Calu3 (cell line): ENCODE measurements at regions not wholly inside any gene's neighbourhood (a gene's known extent, or its start where the extent isn't known, plus 50 kb on each side); places are given as distances from the start of the nearest gene placed in this dataset.
"Not testable (repeated sequence)": the region's sequence is repeated elsewhere in the genome, so short reads cannot be mapped to it uniquely, and the experiment has no call there.

ENCODE experiments used
- BruUV-seq: library from RNA; stranded (reverse); fragments of 400-500 nt; replicated peaks from 2 replicates; lab custom pipeline; 2021; lab: Mats Ljungman, UMichigan
- CTCF ChIA-PET: fragments of 300-600 bp; sonication (Branson Sonifier 250); formaldehyde crosslinking; loops from one replicate; lab custom pipeline; 2022; ENCODE audit warnings: antibody characterized with exemption; lab: Charles Lee
- DNase-seq: peaks from one replicate; pipeline ENCODE4 v3.0.0; 2022
- H3K27ac Mint-ChIP-seq: one replicate; pipeline ENCODE4 v1.8.0; 2022; ENCODE audit warnings: mixed read lengths; ENCODE audit not compliant: unreplicated experiment
- H3K27me3 Mint-ChIP-seq: one replicate; pipeline ENCODE4 v1.8.0; 2022; ENCODE audit warnings: mixed read lengths; ENCODE audit not compliant: unreplicated experiment
- H3K36me3 Mint-ChIP-seq: one replicate; pipeline ENCODE4 v1.8.0; 2022; ENCODE audit warnings: mild to moderate bottlenecking, moderate library complexity, mixed read lengths; ENCODE audit not compliant: insufficient read depth, unreplicated experiment
- H3K4me1 Mint-ChIP-seq: one replicate; pipeline ENCODE4 v1.8.0; 2022; ENCODE audit warnings: mild to moderate bottlenecking, low read depth, mixed read lengths; ENCODE audit not compliant: unreplicated experiment
- H3K4me3 Mint-ChIP-seq: one replicate; pipeline ENCODE4 v1.8.0; 2022; ENCODE audit warnings: mild to moderate bottlenecking, low read depth, moderate library complexity, mixed read lengths; ENCODE audit not compliant: unreplicated experiment
- H3K9me3 Mint-ChIP-seq: one replicate; pipeline ENCODE4 v1.8.0; 2022; ENCODE audit warnings: low read depth, mixed read lengths; ENCODE audit not compliant: unreplicated experiment
- intact Hi-C: fragments of 100-400 bp; cut with micrococcal nuclease; formaldehyde crosslinking; loops from one replicate; pipeline ENCODE4 v1.10.0; 2022; ENCODE audit not compliant: unreplicated experiment
- TF ChIP-seq, protein P1 (sequence below): fragments of 200-600 bp; IDR thresholded peaks from one replicate; pipeline ENCODE4 v1.8.0; 2022; ENCODE audit warnings: antibody characterized with exemption; ENCODE audit not compliant: unreplicated experiment

DNA sequence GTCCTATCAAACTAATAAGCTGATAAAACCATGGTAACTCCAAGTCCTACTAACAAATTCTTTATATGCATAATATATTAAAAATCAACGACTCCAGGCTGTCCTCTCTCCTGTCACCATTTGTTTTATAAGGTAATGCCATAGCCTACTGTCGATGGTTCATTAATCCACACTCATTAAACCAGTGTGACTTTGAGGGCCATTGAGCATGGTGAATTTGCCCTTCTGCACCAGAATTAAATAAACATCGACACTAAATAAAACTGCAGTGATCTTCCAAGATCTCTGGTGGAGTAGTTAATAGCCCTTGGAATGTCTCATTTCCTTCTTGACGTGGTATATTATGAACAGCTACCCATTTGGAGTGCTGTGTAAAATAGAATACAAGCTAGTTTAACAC lies 358.5 kb downstream of the CBLN4 start:
- TF ChIP-seq, protein P1, sequence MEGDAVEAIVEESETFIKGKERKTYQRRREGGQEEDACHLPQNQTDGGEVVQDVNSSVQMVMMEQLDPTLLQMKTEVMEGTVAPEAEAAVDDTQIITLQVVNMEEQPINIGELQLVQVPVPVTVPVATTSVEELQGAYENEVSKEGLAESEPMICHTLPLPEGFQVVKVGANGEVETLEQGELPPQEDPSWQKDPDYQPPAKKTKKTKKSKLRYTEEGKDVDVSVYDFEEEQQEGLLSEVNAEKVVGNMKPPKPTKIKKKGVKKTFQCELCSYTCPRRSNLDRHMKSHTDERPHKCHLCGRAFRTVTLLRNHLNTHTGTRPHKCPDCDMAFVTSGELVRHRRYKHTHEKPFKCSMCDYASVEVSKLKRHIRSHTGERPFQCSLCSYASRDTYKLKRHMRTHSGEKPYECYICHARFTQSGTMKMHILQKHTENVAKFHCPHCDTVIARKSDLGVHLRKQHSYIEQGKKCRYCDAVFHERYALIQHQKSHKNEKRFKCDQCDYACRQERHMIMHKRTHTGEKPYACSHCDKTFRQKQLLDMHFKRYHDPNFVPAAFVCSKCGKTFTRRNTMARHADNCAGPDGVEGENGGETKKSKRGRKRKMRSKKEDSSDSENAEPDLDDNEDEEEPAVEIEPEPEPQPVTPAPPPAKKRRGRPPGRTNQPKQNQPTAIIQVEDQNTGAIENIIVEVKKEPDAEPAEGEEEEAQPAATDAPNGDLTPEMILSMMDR: no peak
- CTCF ChIA-PET: interaction anchor here (0.7 kb wide), 1 partner anchor 1257 kb away, joined by 3 read pairs; no protein-coding TSS in a partner anchor
- intact Hi-C loops: no loop called here
- Mint-ChIP-seq H3K4me1 (no peaks in the 10 kb centered on the region), H3K4me3 (no peak overlapping the region), H3K27ac (no peak overlapping the region), H3K27me3 (no peaks in the 10 kb centered on the region), H3K36me3 (no peaks in the 10 kb centered on the region), H3K9me3 (peaks cover 15% of the 10 kb centered on the region)
- no peak for DNase-seq
- BruUV-seq: no TSS peak

DNA sequence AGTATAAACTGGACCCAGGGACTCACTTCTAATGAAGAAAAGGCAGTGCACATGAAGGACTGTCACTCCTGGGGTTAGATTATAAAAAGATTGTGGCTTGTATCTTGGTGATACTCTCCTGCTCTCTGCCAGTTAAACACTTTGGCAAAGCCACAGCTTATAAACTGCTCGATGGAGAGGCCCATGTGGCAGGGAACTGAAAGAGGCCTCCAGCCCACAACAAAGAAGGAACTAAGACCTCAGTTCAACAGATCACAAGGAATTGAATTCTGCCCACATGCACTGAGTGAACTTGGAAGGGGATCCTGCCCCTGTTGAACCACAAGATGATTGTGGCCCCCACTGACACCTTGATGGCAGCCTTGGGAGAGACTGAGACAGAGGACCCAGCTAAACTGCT lies 363.8 kb downstream of the CBLN4 start:
- Mint-ChIP-seq H3K27ac (no peak overlapping the region), H3K9me3 (peaks cover 14% of the 10 kb centered on the region), H3K27me3 (no peaks in the 10 kb centered on the region), H3K4me1 (no peaks in the 10 kb centered on the region), H3K4me3 (no peak overlapping the region), H3K36me3 (no peaks in the 10 kb centered on the region)
- CTCF ChIA-PET: no interaction called here
- TF ChIP-seq, protein P1: no peak
- intact Hi-C loops: no loop called here
- DNase-seq: no peak
- BruUV-seq: no TSS peak

DNA sequence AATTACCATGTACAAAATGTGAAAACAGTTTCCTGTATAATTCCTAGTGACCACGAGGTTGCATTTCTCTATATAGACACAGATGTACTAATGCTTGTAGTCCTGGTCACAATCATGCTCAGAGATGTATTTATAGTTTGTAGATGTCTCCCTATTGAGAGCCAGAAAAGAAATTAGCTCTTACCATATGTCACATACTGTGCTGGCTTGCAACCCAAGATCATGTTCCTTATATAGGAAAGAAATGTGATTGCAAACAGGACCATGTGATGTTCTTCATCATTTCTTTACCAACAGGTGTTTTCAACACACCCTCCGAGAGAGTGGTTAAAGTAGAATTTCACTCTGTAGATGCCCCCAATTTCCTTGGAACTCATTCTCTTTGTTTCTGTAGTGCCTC lies 369.4 kb downstream of the CBLN4 start:
- Mint-ChIP-seq H3K27me3 (no peaks in the 10 kb centered on the region), H3K4me1 (no peaks in the 10 kb centered on the region), H3K4me3 (no peak overlapping the region), H3K9me3 (peaks cover 15% of the 10 kb centered on the region), H3K36me3 (no peaks in the 10 kb centered on the region), H3K27ac (no peak overlapping the region)
- TF ChIP-seq, protein P1: no peak
- CTCF ChIA-PET: no interaction called here
- intact Hi-C loops: no loop called here
- BruUV-seq: no TSS peak
- DNase-seq: no peak

DNA sequence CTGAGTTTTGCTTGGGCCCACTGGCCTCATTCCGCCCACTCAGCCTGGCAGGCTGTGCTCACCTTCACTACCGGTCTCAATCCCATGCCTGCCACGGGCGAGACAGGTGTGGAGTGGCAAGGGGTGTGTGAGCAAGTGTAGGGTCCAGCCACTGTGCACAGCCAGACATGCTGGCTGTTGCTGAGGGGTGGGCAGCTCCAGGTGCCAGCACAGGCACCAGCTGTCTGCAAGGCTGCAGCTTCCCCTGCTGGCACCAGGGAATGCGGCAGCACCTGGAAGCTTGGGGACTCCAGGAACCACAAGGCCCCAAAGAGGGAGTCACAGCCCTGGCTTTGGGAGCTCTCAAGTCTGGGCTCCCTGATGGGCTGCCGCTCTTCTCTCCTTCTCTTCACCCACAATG lies 372.7 kb downstream of the CBLN4 start:
- Mint-ChIP-seq H3K27ac (no peak overlapping the region), H3K27me3 (no peaks in the 10 kb centered on the region), H3K9me3 (peaks cover 12% of the 10 kb centered on the region), H3K36me3 (no peaks in the 10 kb centered on the region), H3K4me1 (no peaks in the 10 kb centered on the region), H3K4me3 (no peak overlapping the region)
- TF ChIP-seq, protein P1: no peak
- BruUV-seq: no TSS peak
- DNase-seq: no peak
- intact Hi-C loops: no loop called here
- CTCF ChIA-PET: no interaction called here

DNA sequence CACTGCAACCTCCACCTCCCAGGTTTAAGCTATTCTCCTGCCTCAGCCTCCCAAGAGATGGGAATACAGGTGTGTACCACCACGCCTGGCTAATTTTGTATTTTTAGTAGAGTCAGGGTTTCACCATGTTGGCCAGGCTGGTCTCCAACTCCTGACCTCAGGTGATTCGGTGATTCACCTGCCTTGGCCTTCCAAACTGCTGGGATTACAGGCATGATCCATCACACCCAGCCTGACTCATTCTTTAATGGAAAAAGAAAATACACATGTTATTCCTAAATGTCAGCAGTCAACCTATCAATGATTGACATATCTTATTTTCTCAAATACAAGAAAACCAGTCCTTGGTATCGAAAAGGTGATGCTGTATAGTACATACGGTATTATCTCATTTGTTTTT lies 376.2 kb downstream of the CBLN4 start:
- DNase-seq, intact Hi-C loops, H3K9me3 Mint-ChIP-seq, H3K36me3 Mint-ChIP-seq, H3K4me1 Mint-ChIP-seq, H3K27ac Mint-ChIP-seq, CTCF ChIA-PET, H3K27me3 Mint-ChIP-seq, BruUV-seq, H3K4me3 Mint-ChIP-seq: not testable (repeated sequence)
